ENCODE measurements at regions not wholly inside any gene's neighbourhood (a gene's known extent, or its start where the extent isn't known, plus 50 kb on each side); places are given as distances from the start of the nearest gene placed in this dataset.

DNA sequence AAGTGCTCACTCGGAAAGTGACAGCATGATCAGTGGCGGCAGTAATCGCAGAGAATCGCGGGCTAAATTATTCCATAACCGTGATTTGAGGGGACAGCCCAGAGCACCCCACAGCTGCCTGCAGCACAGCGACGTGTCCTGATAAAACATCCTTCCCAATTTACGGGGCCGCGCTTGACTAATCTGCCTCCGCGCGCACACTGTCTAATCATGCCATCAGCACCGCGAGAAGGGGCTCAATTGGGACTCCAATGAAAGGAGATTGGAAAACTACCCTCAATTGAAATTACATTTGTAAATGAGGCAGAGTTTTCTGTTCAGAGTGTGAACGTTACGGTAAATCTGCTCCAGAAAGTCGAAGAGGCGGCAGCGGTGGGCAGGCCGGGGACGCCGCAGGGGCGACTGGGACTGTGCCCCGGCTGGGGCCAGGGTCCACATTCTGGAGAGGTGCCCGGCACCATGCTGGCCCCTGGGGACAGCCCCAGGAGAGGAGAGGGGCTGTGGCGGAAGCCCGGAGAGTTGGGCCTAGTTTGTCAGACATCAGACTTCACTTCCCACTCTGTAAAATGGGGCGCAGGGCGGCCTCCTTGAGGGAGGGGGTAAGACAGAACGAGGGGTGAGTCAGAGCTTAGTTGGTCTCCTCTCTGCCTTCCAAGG lies 107.7 kb downstream of the FAM53A start:
- H3K4me1 ChIP-seq (ENCODE audit: insufficient read depth, low read length) = peaks cover 7% of the 10 kb centered on the region
- H3K27me3 ChIP-seq (ENCODE audit: insufficient read depth, low read length) = no peaks in the 10 kb centered on the region
- H3K9me3 ChIP-seq (ENCODE audit: low read depth, low read length) = no peaks in the 10 kb centered on the region
- H3K4me3 ChIP-seq (ENCODE audit: low read length) = no peak overlapping the region

DNA sequence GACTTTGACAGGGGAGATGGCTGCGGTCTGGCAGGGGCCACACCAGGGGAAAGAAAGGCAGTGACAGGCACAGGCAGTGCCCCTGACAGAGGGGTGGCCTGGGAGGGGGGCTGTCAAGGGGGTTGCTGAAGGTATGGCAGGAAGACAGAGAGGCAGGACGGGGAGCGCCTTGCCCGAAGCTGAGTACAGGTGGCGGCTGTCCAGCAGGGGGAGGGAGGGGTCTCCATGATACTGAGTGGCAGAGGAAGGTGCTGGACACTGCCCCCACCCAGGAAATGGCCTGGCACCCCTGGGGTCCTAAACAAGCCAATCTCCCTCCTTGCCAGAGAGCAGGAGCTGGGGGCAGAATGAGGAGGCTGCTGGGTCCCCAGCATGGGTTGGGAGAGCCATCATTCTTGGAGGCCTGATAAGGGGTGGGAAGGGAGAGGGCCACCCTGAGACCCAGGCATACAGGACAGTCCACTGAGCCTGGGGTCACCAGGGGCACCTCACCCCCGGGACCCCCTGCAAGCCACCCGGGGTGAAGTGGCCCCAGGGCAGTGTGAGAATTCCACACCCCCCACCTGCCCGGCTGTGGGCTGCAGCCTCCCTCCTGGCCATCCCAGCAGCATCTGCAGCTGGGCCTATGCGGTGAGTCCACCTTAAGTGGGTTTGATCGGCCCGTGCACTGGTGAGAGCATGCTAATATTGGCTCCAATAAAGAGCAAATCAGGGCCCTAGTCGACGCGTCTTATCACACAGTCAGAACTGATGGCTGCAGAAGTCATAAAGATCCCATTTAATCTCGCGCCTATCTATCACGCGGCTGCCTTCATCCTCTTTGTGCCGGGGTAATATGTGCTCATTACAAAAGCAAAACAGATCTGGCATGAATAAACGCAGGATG lies 108.5 kb downstream of the FAM53A start:
- no peaks in the 10 kb centered on the region for H3K27me3 ChIP-seq (ENCODE audit: insufficient read depth, low read length)
- H3K4me1 ChIP-seq (ENCODE audit: insufficient read depth, low read length) = peaks cover 4% of the 10 kb centered on the region
- no peaks in the 10 kb centered on the region for H3K9me3 ChIP-seq (ENCODE audit: low read depth, low read length)
- H3K4me3 ChIP-seq (ENCODE audit: low read length) = no peak overlapping the region

DNA sequence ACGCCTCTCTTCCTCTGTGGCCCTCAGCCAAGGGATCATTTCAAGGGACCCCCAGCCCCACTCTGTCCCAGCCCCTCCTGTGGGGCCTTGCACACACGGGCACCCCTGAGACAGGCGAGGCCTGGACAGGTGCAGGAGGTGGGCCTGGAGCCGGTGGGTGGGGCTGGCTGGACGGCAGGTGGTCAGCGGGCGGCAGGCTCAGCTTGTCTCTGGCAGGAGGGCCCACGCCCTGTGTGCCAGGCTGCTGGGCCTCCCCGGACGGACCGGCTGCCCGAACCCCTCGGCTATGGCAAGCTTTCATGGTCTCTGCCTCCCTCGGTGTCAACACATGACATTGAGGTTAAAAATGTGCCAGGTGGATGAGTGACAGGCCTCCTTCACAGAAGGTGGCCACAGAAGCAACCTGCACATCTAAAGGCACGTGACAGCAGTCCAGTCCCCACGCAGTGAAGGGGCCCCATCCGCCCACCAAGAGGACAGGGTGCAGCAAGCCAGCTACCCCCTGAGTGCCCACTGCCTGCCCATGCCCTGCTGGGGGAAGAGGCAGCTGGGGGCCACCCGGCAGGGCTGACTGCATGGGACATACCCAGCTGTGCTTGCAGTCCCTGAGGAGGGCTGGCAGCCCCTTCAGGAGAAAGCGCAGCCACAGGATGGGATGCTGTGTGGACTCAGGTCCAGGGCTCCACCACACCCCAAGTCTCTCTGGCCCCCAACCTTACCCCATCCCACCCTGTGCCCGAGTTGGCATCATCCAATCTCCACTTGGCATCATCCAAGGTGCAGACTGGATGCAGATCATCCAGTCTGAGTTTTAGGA lies 109.3 kb downstream of the FAM53A start:
- no peaks in the 10 kb centered on the region for H3K9me3 ChIP-seq (ENCODE audit: low read depth, low read length)
- H3K4me3 ChIP-seq (ENCODE audit: low read length) = no peak overlapping the region
- H3K27me3 ChIP-seq (ENCODE audit: insufficient read depth, low read length) = no peaks in the 10 kb centered on the region
- H3K4me1 ChIP-seq (ENCODE audit: insufficient read depth, low read length) = peaks cover 4% of the 10 kb centered on the region

DNA sequence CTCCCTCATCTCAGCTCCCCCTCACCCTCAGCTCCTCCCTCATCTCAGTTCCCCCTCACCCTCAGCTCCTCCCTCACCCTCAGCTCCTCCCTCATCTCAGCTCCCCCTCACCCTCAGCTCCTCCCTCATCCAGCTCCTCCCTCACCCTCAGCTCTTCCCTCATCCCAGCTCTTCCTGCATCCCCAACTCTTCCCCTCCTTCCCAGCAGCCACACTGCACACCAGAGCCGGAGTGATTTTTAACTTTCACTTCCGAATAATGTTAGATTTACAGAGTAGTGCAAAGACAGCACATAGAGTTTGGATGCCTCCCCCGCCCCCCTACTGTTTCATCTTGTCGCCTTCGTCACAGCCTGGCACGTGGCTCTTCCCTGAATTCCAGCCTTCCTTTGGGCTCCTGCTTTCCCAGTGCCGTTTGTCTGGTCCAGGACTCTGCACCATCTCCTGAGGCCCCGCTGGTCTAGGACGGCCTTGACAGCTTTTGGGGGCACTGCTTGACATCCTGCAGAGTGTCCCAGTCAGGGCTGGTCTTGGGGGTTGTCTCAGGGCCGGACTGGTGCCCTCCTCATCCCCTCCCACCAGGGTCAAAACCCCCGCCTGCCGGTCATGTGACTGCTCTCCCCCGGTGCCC lies 110.2 kb downstream of the FAM53A start:
- Histone ChIP-seq H3K27me3 (ENCODE audit: insufficient read depth, low read length) (no peaks in the 10 kb centered on the region), H3K9me3 (ENCODE audit: low read depth, low read length) (no peaks in the 10 kb centered on the region), H3K4me1 (ENCODE audit: insufficient read depth, low read length) (peaks cover 4% of the 10 kb centered on the region), H3K4me3 (ENCODE audit: low read length) (no peak overlapping the region)

DNA sequence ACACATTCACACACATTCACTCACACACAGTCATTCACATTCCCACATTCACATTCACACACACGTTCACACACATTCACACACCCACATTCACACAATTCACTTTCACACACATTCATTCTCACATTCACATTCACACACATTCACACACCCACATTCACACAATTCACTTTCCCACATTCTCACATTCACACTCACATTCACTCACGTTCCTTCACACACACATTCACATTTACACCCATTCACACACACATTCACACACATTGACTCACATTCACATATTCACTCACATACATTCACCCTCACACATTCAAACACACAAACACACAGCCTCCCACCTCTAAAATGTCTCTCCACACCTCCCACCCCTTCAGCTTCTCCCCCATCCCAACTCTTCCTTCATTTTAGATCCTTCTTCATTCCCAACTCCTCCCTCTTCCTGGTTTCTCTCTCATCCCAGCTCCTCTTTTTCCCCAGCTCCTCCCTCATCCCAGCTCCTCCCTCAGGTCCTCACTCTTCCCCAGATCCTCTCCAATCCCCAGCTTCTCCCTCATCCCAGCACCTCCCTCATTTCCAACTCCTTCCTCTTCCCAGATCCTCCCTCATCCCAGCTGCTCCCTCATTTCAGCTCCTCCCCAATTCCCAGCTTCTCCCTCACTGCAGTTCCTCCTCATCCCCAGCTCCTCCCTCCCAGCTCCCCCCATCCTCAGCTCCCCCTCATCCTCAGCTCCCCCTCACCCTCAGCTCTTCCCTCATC lies 111.0 kb downstream of the FAM53A start:
- Histone ChIP-seq H3K27me3 (ENCODE audit: insufficient read depth, low read length) (no peaks in the 10 kb centered on the region), H3K9me3 (ENCODE audit: low read depth, low read length) (no peaks in the 10 kb centered on the region), H3K4me1 (ENCODE audit: insufficient read depth, low read length) (peaks cover under 1% of the 10 kb centered on the region), H3K4me3 (ENCODE audit: low read length) (no peak overlapping the region)

DNA sequence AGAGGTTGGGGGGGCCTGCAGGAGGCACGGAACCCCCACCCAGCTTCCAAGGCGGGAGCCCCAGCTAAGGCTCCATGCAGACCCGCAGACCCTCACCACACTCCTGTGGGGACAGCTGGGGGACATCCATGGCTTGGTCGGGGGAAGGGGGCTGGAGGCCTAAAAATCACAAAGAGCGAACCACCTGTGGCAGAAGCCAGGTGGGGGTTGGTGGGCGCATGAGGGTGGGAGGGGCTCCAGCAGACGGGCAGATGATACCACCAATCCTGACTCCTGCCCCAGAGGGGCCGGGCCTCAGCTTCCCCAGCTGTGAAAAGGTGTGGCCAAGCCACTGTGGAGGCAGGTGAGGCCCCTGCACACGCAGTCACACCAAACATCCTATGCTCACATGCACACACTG lies 111.6 kb downstream of the FAM53A start:
- H3K9me3 ChIP-seq (ENCODE audit: low read depth, low read length) = no peaks in the 10 kb centered on the region

DNA sequence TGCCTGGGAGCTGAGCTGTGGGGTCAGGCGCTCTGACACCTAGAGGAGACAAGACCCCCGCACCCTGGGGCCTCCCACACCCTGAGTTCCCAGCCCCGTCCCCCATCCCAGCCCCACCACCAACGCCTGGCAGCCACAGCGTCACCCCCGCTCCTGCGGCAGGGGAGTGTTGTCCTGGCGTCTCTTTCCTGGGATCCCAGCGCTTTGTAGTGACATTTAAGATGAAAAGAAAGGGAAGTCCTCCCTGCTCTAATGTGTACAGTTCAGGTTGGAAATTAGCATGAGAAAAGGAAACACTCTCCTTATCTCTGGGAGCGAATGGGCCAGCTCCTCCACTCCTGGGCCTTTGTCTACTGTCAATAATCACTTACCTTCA lies 112.1 kb downstream of the FAM53A start:
- Histone ChIP-seq H3K4me3 (ENCODE audit: low read length) (no peak overlapping the region), H3K4me1 (ENCODE audit: insufficient read depth, low read length) (no peaks in the 10 kb centered on the region), H3K9me3 (ENCODE audit: low read depth, low read length) (no peaks in the 10 kb centered on the region), H3K27me3 (ENCODE audit: insufficient read depth, low read length) (no peaks in the 10 kb centered on the region)

More for the DNA sequence above, 111.6 kb downstream of the FAM53A start:
- Histone ChIP-seq H3K4me1 (ENCODE audit: insufficient read depth, low read length) (no peaks in the 10 kb centered on the region), H3K4me3 (ENCODE audit: low read length) (no peak overlapping the region), H3K27me3 (ENCODE audit: insufficient read depth, low read length) (no peaks in the 10 kb centered on the region)

DNA sequence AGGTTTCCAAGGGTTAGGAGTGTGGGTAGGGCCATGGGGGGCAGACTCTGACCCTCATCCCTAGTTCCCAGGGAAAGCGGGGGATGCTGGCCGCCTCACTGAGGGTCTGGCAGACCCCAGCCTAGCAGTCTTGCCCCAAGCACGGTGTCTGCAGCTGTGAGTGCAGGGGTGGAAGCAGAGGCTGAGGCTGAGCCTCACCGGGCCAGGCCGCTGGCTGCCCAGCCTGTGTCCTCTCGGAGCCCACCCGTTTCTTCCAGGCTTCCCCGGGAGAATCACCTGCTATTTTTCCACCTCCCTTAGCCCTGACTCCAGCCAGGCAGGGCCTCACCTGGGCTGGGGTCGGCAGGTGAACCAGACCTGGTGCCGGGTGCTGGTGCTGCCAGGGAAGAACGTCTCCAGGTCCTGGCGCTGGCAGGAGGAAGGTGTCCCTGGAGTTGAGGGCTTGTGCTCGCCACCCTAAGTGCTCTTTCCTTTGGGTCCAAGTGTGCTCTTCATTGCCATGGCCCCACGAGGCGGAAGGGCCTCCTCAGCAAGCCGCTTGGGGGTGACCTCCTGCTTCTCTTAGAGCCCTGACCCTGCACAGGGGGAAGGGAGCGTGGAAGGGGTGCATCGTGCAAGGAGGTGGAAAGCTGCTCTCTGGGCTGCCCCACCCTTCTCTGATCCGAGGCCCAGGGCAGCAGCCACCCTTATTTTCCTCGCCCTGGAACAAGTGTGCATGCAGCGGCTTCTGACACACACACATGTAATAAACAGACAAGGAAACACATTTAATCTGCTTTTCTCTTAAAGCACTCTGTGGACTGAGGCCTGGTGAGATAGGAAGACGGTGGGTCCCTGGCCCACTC lies 112.7 kb downstream of the FAM53A start:
- H3K27me3 ChIP-seq (ENCODE audit: insufficient read depth, low read length) = no peaks in the 10 kb centered on the region

DNA sequence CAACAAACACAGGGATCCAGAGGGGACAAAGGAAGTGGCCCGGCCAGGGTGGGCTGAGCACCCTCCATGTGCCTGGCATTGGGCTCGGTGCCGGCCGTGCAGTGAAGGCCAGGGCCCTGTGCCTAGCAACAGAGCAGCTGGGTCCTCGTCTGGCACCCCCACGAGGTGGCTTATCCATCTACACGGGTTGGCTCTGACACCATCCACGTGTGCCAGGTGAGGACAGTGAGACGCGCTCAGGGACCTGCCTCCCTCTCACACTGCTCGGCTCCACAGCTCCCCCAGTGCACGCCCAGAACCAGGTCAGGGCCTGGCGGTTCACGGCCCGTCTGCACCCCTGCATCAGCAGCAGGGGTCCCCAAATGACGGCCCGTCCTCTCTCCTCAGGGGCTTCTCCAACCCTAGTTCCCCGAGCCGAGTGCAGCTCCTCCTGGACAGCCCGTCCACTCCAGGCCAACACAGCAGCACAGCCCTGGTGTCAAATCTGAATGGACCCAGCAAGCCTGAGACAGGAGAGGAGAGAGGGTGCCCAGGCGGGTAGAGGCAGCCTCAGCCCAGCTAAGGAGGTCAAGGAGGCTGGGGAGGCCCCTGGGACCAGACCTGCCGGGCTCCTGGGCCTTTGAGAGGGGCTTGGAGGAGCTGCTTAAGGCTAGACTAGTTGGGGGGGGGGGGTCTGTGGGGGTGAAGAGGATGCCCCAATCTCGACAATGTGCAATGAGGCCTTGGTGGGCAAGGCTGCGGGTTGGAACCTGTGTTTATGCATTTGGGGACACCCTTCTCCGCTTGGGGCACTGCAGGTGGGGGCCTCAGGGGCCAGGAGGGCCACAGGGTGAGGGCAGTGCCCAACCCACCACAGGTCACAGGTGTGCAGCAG lies 113.6 kb downstream of the FAM53A start:
- no peak overlapping the region for H3K4me3 ChIP-seq (ENCODE audit: low read length)
- no peaks in the 10 kb centered on the region for H3K9me3 ChIP-seq (ENCODE audit: low read depth, low read length)
- H3K4me1 ChIP-seq (ENCODE audit: insufficient read depth, low read length) = no peaks in the 10 kb centered on the region
- no peaks in the 10 kb centered on the region for H3K27me3 ChIP-seq (ENCODE audit: insufficient read depth, low read length)

More for the DNA sequence above, 112.7 kb downstream of the FAM53A start:
- Histone ChIP-seq H3K9me3 (ENCODE audit: low read depth, low read length) (no peaks in the 10 kb centered on the region), H3K4me1 (ENCODE audit: insufficient read depth, low read length) (no peaks in the 10 kb centered on the region), H3K4me3 (ENCODE audit: low read length) (no peak overlapping the region)

DNA sequence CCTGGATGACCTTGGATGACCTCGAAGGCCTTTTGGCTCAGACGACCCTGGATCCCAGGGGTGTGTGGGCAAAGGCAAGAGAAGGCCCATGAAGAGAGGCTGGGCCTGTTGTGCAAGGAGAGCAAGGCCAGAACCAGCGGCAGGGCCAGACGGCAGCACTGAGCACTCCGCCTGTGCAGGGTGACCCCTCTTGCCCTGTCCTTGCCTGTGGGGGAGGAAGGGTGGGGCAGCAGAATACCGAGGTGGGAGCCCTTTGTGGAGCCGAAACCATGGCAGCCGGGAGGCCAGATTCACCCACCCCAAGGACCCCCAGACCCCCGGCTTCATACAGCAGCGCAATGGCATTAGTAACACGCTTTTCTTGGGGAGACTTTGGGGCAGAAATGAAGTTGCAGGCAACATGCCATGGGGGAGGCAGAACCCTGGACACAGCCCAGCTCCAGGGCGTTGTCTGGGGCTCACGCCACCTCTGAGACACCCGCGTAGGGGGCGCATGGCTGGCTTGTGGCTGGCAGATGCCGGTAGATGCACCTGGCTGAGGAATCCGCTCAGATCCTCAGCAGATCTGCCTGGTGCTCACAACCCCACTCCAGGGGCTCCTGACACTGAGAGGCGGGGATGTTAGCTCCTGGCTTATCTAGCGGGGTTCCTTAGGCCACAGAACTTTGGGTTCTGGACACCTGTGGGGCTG lies 114.5 kb downstream of the FAM53A start:
- H3K27me3 ChIP-seq (ENCODE audit: insufficient read depth, low read length) = no peaks in the 10 kb centered on the region
- no peaks in the 10 kb centered on the region for H3K9me3 ChIP-seq (ENCODE audit: low read depth, low read length)
- H3K4me1 ChIP-seq (ENCODE audit: insufficient read depth, low read length) = no peaks in the 10 kb centered on the region
- H3K4me3 ChIP-seq (ENCODE audit: low read length) = no peak overlapping the region

DNA sequence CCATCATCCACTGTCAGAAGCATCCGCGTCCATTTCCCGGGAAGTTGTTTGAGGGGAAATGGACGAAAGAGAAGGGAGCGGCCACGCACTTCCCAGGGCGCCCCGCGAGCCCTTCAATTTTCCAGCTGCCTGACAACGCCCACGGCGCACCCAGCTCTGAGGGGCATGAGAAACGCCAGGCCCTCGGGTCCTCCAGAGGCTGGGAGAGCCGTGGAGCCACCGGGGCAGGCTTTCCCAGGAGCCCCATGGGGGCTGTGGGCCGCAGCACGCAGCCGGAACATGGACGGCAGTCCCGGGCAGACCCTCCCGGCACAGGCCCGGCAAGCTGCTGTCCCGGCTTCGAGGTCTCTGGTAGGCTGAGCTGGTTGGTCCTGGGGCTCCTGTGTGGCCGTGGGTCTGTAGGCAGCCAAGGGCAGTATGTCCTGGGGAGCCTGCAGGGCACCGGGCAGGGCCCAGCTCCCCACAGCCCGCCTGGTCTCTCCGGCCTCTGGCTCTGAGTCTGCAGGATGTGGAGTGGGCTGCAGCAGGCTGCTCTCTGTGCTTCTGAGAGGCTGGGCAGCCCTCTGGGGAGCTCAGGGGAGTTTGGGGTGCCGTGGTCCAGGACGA lies 115.2 kb downstream of the FAM53A start:
- no peak overlapping the region for H3K4me3 ChIP-seq (ENCODE audit: low read length)
- H3K27me3 ChIP-seq (ENCODE audit: insufficient read depth, low read length) = no peaks in the 10 kb centered on the region
- no peaks in the 10 kb centered on the region for H3K9me3 ChIP-seq (ENCODE audit: low read depth, low read length)
- H3K4me1 ChIP-seq (ENCODE audit: insufficient read depth, low read length) = no peaks in the 10 kb centered on the region
